Kidney (tissue), 13 donors: ENCODE measurements at regions not wholly inside any gene's neighbourhood (a gene's known extent, or its start where the extent isn't known, plus 50 kb on each side); places are given as distances from the start of the nearest gene placed in this dataset.

Source experiments
- DNase-seq, 5 donors: peaks; one replicate each; pipeline ENCODE4 v3.0.0-alpha.2; 2013 to 2020
- FAIRE-seq: peaks from 2 replicates; lab custom pipeline; 2012; peaks lifted over from hg19 to GRCh38; lab: Jason Lieb, UNC
- H3K27ac ChIP-seq, 2 donors: one replicate each; pipeline ENCODE4 v1.7.0; 2013; ENCODE audit warnings: low read depth in 2 of 2, low read length in 2 of 2, inconsistent platforms in 1 of 2
- H3K27me3 ChIP-seq: one replicate; pipeline ENCODE4 v1.7.1; 2013; ENCODE audit warnings: low read length, inconsistent platforms; ENCODE audit not compliant: control insufficient read depth, insufficient read depth
- H3K36me3 ChIP-seq, 3 donors: one replicate each; pipeline versions ENCODE4 v1.7.0 to v1.7.1; 2013; ENCODE audit warnings: low read length in 3 of 3, control low read depth in 1 of 3, inconsistent platforms in 1 of 3; ENCODE audit not compliant: insufficient read depth in 3 of 3, control insufficient read depth in 2 of 3
- H3K4me1 ChIP-seq, 3 donors: one replicate each; pipeline versions ENCODE4 v1.7.0 to v1.7.1; 2013; ENCODE audit warnings: low read length in 3 of 3, inconsistent platforms in 1 of 3, low read depth in 1 of 3; ENCODE audit not compliant: control insufficient read depth in 2 of 3, insufficient read depth in 2 of 3
- H3K4me3 ChIP-seq, 3 donors: one replicate each; pipeline versions ENCODE4 v1.7.0 to v1.8.1; 2013; ENCODE audit warnings: low read length in 3 of 3, control low read depth in 1 of 3, inconsistent platforms in 1 of 3
- H3K9ac ChIP-seq, 3 donors: one replicate each; pipeline versions ENCODE4 v1.7.0 to v1.7.1; 2013; ENCODE audit warnings: low read length in 3 of 3, control low read depth in 1 of 3, inconsistent platforms in 1 of 3
- H3K9me3 ChIP-seq, 3 donors: one replicate each; pipeline versions ENCODE4 v1.7.0 to v1.7.1; 2013; ENCODE audit warnings: low read length in 3 of 3, control low read depth in 1 of 3, inconsistent platforms in 1 of 3; ENCODE audit not compliant: control insufficient read depth in 2 of 3, insufficient read depth in 1 of 3
- intact Hi-C: fragments of 100-400 bp; cut with DNase I; formaldehyde crosslinking; loops from one replicate; pipeline ENCODE4 v1.11.1; 2022
- TF ChIP-seq, protein P1 (sequence below): IDR thresholded peaks from 3 replicates; pipeline ENCODE4 v1.5.1; 2012; ENCODE audit warnings: mild to moderate bottlenecking, moderate library complexity, borderline replicate concordance; ENCODE audit not compliant: insufficient read depth; ENCODE audit errors: extremely low read depth
- donor health status: control.
- donor health status: control.
- donor health status: control.
- donor health status: control.
- donor health status: control.
- donor health status: DM: yes; HTN: yes; CAD: no.
- donor health status: Normal renal cell carcinoma (clear cell type).

DNA sequence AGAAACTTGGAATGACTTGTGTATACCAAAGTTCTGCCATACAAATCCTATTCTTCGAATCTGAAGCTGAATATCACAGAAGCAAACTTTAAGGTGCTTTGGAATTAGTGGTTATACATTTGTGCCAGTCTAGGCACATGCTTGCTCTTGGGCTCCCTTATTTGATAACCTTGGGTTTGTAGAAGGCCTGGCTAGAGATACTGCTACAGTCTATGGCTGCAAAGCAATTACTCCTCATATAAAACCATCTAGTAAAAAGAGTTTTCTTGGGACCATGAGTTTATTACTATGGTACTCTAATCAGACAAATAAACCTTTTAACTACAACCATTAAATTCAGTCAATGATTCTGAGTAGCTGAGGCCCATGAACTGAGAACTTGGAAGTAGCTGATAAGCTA lies 92.5 kb upstream of the SLC13A1 start:
- no peaks in the 10 kb centered on the region for H3K4me1 ChIP-seq
- no peaks in the 10 kb centered on the region for H3K36me3 ChIP-seq
- FAIRE-seq, result no peak
- no peak overlapping the region for H3K27ac ChIP-seq
- no peaks in the 10 kb centered on the region for H3K9me3 ChIP-seq
- TF ChIP-seq, protein P1, sequence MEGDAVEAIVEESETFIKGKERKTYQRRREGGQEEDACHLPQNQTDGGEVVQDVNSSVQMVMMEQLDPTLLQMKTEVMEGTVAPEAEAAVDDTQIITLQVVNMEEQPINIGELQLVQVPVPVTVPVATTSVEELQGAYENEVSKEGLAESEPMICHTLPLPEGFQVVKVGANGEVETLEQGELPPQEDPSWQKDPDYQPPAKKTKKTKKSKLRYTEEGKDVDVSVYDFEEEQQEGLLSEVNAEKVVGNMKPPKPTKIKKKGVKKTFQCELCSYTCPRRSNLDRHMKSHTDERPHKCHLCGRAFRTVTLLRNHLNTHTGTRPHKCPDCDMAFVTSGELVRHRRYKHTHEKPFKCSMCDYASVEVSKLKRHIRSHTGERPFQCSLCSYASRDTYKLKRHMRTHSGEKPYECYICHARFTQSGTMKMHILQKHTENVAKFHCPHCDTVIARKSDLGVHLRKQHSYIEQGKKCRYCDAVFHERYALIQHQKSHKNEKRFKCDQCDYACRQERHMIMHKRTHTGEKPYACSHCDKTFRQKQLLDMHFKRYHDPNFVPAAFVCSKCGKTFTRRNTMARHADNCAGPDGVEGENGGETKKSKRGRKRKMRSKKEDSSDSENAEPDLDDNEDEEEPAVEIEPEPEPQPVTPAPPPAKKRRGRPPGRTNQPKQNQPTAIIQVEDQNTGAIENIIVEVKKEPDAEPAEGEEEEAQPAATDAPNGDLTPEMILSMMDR, result no peak
- no peak overlapping the region for H3K9ac ChIP-seq
- intact Hi-C loops, result no loop called here
- H3K4me3 ChIP-seq, result no peak overlapping the region
- H3K27me3 ChIP-seq, result no peaks in the 10 kb centered on the region
- DNase-seq, result no peak

DNA sequence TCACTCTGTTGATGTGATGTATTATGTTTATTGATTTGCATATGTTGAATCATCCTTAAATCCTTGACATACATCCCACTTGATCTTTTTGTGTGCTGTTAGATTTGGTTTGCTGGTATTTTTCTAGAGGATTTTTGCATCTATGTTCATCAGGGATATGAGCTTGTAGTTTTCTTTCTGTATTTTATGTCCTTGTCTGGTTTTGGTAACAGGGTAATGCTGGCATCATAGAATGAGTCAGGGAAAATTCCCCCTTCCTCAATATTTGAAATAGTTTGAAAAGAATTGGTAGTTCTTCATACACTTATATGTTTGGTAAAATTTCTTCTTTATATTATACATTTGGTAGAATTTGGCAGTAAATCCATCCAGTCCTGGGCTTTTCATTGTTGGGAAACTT lies 89.4 kb upstream of the SLC13A1 start:
- TF ChIP-seq, protein P1, result no peak
- Histone ChIP-seq H3K4me1 (no peaks in the 10 kb centered on the region), H3K36me3 (no peaks in the 10 kb centered on the region), H3K9ac (no peak overlapping the region), H3K9me3 (no peaks in the 10 kb centered on the region), H3K4me3 (no peak overlapping the region), H3K27me3 (no peaks in the 10 kb centered on the region), H3K27ac (no peak overlapping the region)
- intact Hi-C loops, result no loop called here
- no peak for FAIRE-seq
- no peak for DNase-seq

DNA sequence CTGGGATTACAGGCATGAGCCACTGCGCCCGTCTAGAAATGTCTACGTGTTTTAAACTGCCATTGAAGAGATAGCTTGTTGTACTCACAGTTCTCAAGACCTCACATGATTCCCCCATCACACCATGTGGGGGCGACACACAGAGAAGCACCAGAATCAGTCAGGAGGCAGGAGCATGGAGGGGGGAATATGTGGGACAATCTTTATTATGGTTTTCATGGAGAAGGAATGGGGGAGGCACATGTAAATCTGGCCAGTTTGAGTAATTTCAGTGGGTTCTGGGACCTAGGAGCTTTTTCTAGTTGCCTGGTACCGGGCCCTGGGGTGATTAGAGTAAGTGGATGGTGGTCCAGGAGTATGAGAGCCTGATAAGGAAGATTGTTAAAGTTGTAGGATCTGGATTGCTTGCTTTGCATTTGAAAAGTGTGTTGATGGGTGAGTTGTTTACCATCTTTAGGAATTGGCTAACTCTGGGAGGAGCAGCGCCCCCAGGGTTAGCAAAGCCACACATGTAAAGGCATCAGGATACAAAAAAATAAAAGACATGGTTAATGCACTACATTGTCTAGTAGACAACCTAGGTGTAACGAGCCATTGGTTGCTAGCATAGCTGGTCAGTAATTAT lies 85.4 kb upstream of the SLC13A1 start:
- Histone ChIP-seq H3K4me1 (no peaks in the 10 kb centered on the region), H3K36me3 (no peaks in the 10 kb centered on the region), H3K27ac (no peak overlapping the region), H3K9me3 (no peaks in the 10 kb centered on the region), H3K27me3 (no peaks in the 10 kb centered on the region), H3K4me3 (no peak overlapping the region), H3K9ac (no peak overlapping the region)
- intact Hi-C loops, result no loop called here
- FAIRE-seq, result no peak
- no peak for DNase-seq
- TF ChIP-seq, protein P1, result no peak

DNA sequence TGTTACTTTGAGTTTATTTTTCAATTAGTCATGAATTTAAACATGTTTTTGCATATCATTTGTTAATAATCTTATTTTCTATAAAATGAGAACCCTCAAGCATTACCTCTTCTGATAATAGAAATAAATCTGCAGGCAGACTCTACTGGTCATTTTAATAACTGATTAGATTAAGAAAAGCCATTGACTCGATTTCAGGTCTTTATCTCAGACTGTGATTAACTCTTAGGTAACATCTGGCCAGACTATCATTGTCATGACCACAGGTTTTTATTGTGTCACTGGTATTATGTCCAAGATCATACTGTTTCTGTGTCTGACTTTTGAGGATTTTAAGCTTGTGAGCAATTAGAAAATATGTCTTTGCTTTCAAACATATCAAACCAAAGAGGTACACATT lies 83.6 kb upstream of the SLC13A1 start:
- DNase-seq, result no peak
- no peak for FAIRE-seq
- intact Hi-C loops, result no loop called here
- Histone ChIP-seq H3K36me3 (no peaks in the 10 kb centered on the region), H3K4me3 (no peak overlapping the region), H3K9ac (no peak overlapping the region), H3K9me3 (no peaks in the 10 kb centered on the region), H3K4me1 (no peaks in the 10 kb centered on the region), H3K27ac (no peak overlapping the region), H3K27me3 (no peaks in the 10 kb centered on the region)
- TF ChIP-seq, protein P1, result no peak
